Bronchial epithelial cell (primary cell): ENCODE measurements at regions not wholly inside any gene's neighbourhood (a gene's known extent, or its start where the extent isn't known, plus 50 kb on each side); places are given as distances from the start of the nearest gene placed in this dataset.

ENCODE experiments used
- DNase-seq: peaks from one replicate; pipeline ENCODE4 v3.0.0-alpha.2; 2010; ENCODE audit warnings: low read depth
- FAIRE-seq: peaks from 2 replicates; lab custom pipeline; 2011; peaks lifted over from hg19 to GRCh38; lab: Jason Lieb, UNC
- H3K27me3 ChIP-seq: 2 replicates; pipeline ENCODE4 v1.5.1; 2011; ENCODE audit warnings: low read length; ENCODE audit not compliant: control insufficient read depth, insufficient read depth
- H3K36me3 ChIP-seq: 2 replicates; pipeline ENCODE4 v1.5.1; 2011; ENCODE audit warnings: low read length; ENCODE audit not compliant: control insufficient read depth, insufficient read depth
- H3K4me3 ChIP-seq: 2 replicates; pipeline ENCODE4 v1.5.1; 2011; ENCODE audit warnings: mild to moderate bottlenecking, low read depth, low read length, control low read depth
- TF ChIP-seq, protein P1 (sequence below): IDR thresholded peaks from 2 replicates; pipeline ENCODE4 v1.5.1; 2011; ENCODE audit warnings: mild to moderate bottlenecking, moderate library complexity, low read length, control low read depth, inconsistent platforms; ENCODE audit not compliant: insufficient read depth, severe bottlenecking

GRCh38 chr2:234753701-234754100, 198.1 kb upstream of the SH3BP4 start:
- DNase-seq (no peak), FAIRE-seq (no peak)
- Histone ChIP-seq H3K4me3 (no peak overlapping the region), H3K36me3 (no peaks in the 10 kb centered on the region), H3K27me3 (no peaks in the 10 kb centered on the region)
- TF ChIP-seq, protein P1, sequence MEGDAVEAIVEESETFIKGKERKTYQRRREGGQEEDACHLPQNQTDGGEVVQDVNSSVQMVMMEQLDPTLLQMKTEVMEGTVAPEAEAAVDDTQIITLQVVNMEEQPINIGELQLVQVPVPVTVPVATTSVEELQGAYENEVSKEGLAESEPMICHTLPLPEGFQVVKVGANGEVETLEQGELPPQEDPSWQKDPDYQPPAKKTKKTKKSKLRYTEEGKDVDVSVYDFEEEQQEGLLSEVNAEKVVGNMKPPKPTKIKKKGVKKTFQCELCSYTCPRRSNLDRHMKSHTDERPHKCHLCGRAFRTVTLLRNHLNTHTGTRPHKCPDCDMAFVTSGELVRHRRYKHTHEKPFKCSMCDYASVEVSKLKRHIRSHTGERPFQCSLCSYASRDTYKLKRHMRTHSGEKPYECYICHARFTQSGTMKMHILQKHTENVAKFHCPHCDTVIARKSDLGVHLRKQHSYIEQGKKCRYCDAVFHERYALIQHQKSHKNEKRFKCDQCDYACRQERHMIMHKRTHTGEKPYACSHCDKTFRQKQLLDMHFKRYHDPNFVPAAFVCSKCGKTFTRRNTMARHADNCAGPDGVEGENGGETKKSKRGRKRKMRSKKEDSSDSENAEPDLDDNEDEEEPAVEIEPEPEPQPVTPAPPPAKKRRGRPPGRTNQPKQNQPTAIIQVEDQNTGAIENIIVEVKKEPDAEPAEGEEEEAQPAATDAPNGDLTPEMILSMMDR, result no peak

GRCh38 chr2:234752966-234753365, 198.9 kb upstream of the SH3BP4 start:
- no peak overlapping the region for H3K4me3 ChIP-seq
- TF ChIP-seq, protein P1, result no peak
- H3K36me3 ChIP-seq, result no peaks in the 10 kb centered on the region
- no peak for FAIRE-seq
- H3K27me3 ChIP-seq, result no peaks in the 10 kb centered on the region
- no peak for DNase-seq

GRCh38 chr2:234751275-234751973, 200.4 kb upstream of the SH3BP4 start:
- no peak for DNase-seq
- no peaks in the 10 kb centered on the region for H3K36me3 ChIP-seq
- no peak for FAIRE-seq

DNA sequence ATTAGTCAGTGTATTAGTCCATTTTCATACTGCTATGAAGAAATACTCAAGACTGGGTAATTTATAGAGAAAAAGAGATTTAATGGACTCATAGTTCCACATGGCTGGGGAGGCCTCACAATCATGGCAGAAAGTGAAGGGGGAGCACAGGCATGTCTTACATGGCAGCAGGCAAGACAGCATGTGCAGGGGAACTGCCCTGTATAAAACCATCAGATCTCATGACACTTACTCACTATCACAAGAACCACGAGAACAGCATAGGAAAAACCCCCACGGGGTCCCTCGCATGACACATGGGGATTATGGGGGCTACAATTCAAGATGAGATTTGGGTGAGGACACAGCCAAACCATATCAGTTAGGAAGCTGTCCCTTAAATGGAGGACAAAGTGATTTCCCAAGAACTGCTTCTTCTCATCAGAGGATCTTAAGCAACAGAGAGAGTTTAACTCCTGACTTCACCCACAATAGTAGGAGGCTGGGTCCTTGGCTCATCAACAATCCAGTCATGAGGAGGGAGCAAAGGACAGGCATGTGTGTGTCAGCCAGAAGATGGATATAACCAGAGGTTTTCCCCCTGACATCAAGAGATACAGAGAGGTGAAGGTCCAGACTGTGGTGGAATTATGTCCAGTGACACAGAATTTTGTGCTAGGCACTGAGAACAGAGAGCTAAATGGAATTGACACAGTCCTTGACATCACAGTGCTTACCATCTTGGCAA, 203.8 kb upstream of the SH3BP4 start:
- FAIRE-seq (no peak), DNase-seq (no peak)
- TF ChIP-seq, protein P1, result no peak
- H3K27me3 ChIP-seq, result no peaks in the 10 kb centered on the region
- no peaks in the 10 kb centered on the region for H3K36me3 ChIP-seq
- no peak overlapping the region for H3K4me3 ChIP-seq

More at GRCh38 chr2:234751275-234751973, 200.4 kb upstream of the SH3BP4 start:
- Histone ChIP-seq H3K27me3 (no peaks in the 10 kb centered on the region), H3K4me3 (no peak overlapping the region)
- TF ChIP-seq, protein P1, result no peak

DNA sequence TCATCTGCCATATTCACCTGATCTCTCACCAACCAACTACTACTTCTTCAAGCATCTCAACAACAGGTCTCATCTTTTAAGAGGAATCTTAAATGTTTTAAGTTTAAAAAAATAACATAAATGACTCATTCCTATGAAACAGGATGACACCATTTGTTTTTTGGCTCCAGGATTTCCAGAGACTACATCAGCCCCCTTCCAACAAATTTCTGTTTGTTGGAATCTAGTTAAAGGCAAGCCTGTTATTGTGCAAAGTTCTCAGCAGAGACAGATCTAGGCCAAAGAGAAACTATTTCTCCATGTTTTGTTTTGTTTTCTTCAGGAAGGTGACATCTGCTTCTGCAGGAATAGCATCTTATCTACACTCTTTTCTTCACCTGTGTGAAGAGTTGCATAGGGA, 204.8 kb upstream of the SH3BP4 start:
- Histone ChIP-seq H3K36me3 (no peaks in the 10 kb centered on the region), H3K4me3 (no peak overlapping the region), H3K27me3 (no peaks in the 10 kb centered on the region)
- TF ChIP-seq, protein P1, result no peak
- DNase-seq (no peak), FAIRE-seq (no peak)
